ENCODE measurements at regions not wholly inside any gene's neighbourhood (a gene's known extent, or its start where the extent isn't known, plus 50 kb on each side); places are given as distances from the start of the nearest gene placed in this dataset.
"Not testable (repeated sequence)": the region's sequence is repeated elsewhere in the genome, so short reads cannot be mapped to it uniquely, and the experiment has no call there.

DNA sequence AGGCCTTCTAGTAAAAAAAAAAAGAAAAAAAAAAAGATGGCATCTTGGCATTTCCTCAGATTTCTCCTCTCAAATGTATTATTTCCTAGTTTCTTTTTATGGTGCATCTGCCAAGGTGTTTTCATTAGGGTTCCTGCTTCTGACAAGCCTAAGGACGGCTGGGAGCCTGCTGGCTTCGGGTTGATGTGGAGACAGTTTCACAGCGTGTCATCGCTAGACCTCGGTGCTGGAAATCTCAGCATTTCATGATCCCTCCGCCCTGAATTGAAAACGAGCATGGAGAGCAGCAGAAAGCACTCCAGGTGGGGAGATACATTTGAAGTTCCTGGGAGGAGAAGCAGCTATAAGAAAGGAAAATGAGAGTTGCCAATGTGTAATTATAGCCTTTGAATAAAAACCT is 283.9 kb upstream of the CNTN5 start:
- H3K27me3 ChIP-seq (replicated peaks; ENCODE audit: insufficient read depth, low read depth, low read length, poor library complexity), result no peaks in the 10 kb centered on the region
- intact Hi-C loops (cut with micrococcal nuclease; ENCODE audit: unreplicated experiment), result no loop called here
- H3K9me3 ChIP-seq (ENCODE audit: low read depth, low read length, poor library complexity, severe bottlenecking), result peaks cover 9% of the 10 kb centered on the region
- no peak overlapping the region for H3K4me3 ChIP-seq (ENCODE audit: low read depth, low read length, poor library complexity, severe bottlenecking)
- H3K27ac ChIP-seq (ENCODE audit: low read depth, low read length, poor library complexity, severe bottlenecking), result no peak overlapping the region
- H3K36me3 ChIP-seq (ENCODE audit: insufficient read depth, low read length, poor library complexity, severe bottlenecking), result no peaks in the 10 kb centered on the region
- no peaks in the 10 kb centered on the region for H3K4me1 ChIP-seq (ENCODE audit: insufficient read depth, low read length, poor library complexity, severe bottlenecking)
- no TSS peak for BruUV-seq (replicated peaks)
- no peak for TF ChIP-seq CTCF (conservative IDR thresholded peaks at IDR 0.05; ENCODE audit: low read depth, low read length)
- no peak for TF ChIP-seq EZH2 (IDR thresholded peaks at IDR 0.05; ENCODE audit: borderline replicate concordance, low read depth, low read length, poor library complexity, severe bottlenecking)
- DNase-seq (ENCODE audit: low spot score), result no peak
- CTCF ChIA-PET, result no interaction called here
- POLR2A ChIA-PET (ENCODE audit: low non-redundant PET), result no interaction called here

DNA sequence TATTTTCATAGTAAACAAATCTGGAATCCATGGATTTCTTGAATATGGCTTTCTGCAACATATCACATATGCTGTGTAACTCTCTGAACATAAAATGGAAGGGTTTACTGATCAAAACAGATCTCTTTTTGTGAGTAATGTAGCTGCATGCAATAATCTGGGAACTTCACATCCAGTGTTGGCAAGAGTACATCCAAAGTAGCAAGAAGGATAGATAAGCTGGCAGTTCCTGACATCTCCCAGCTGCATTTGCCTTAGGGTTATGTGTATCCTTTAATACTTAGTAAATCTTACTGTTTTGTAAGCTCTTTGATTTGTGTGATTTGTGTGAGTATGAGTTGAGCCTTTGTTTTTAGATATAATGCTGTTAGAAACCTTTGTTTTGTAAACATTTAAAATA is 280.4 kb upstream of the CNTN5 start:
- no peak for DNase-seq (ENCODE audit: low spot score)
- peaks cover 13% of the 10 kb centered on the region for H3K9me3 ChIP-seq (ENCODE audit: low read depth, low read length, poor library complexity, severe bottlenecking)
- H3K27me3 ChIP-seq (replicated peaks; ENCODE audit: insufficient read depth, low read depth, low read length, poor library complexity), result no peaks in the 10 kb centered on the region
- intact Hi-C loops (cut with micrococcal nuclease; ENCODE audit: unreplicated experiment), result no loop called here
- TF ChIP-seq CTCF (conservative IDR thresholded peaks at IDR 0.05; ENCODE audit: low read depth, low read length), result no peak
- no peak for TF ChIP-seq EZH2 (IDR thresholded peaks at IDR 0.05; ENCODE audit: borderline replicate concordance, low read depth, low read length, poor library complexity, severe bottlenecking)
- no peak overlapping the region for H3K4me3 ChIP-seq (ENCODE audit: low read depth, low read length, poor library complexity, severe bottlenecking)
- no peak overlapping the region for H3K27ac ChIP-seq (ENCODE audit: low read depth, low read length, poor library complexity, severe bottlenecking)
- CTCF ChIA-PET, result no interaction called here
- no peaks in the 10 kb centered on the region for H3K4me1 ChIP-seq (ENCODE audit: insufficient read depth, low read length, poor library complexity, severe bottlenecking)
- POLR2A ChIA-PET (ENCODE audit: low non-redundant PET), result no interaction called here
- no peaks in the 10 kb centered on the region for H3K36me3 ChIP-seq (ENCODE audit: insufficient read depth, low read length, poor library complexity, severe bottlenecking)
- BruUV-seq (replicated peaks), result no TSS peak

DNA sequence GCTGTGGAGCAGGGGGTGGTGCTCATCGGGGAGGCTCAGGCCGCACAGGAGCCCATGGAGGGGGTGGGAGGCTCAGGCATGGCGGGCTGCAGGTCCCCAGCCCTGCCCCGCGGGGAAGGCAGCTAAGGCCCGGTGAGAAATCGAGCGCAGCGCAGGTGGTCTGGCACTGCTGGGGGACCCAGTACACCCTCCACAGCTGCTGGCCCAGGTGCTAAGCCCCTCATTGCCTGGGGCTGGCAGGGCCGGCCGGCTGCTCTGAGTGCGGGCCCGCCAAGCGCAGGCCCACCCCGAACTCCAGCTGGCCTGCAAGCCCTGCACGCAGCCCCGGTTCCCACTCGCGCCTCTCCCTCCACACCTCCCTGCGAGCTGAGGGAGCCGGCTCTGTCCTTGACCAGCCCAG is 257.3 kb upstream of the CNTN5 start:
- H3K4me3 ChIP-seq (ENCODE audit: low read depth, low read length, poor library complexity, severe bottlenecking); CTCF ChIA-PET; intact Hi-C loops (cut with micrococcal nuclease; ENCODE audit: unreplicated experiment); H3K4me1 ChIP-seq (ENCODE audit: insufficient read depth, low read length, poor library complexity, severe bottlenecking); H3K36me3 ChIP-seq (ENCODE audit: insufficient read depth, low read length, poor library complexity, severe bottlenecking); BruUV-seq (replicated peaks); H3K27ac ChIP-seq (ENCODE audit: low read depth, low read length, poor library complexity, severe bottlenecking); DNase-seq (ENCODE audit: low spot score); POLR2A ChIA-PET (ENCODE audit: low non-redundant PET); H3K27me3 ChIP-seq (replicated peaks; ENCODE audit: insufficient read depth, low read depth, low read length, poor library complexity): not testable (repeated sequence)
- peaks cover 19% of the 10 kb centered on the region for H3K9me3 ChIP-seq (ENCODE audit: low read depth, low read length, poor library complexity, severe bottlenecking)

- CTCF ChIA-PET, result no interaction called here
- Histone ChIP-seq H3K9me3 (ENCODE audit: low read depth, low read length, poor library complexity, severe bottlenecking) (peaks cover 8% of the 10 kb centered on the region), H3K36me3 (ENCODE audit: insufficient read depth, low read length, poor library complexity, severe bottlenecking) (no peaks in the 10 kb centered on the region), H3K27me3 (replicated peaks; ENCODE audit: insufficient read depth, low read depth, low read length, poor library complexity) (no peaks in the 10 kb centered on the region), H3K4me1 (ENCODE audit: insufficient read depth, low read length, poor library complexity, severe bottlenecking) (no peaks in the 10 kb centered on the region), H3K4me3 (ENCODE audit: low read depth, low read length, poor library complexity, severe bottlenecking) (no peak overlapping the region), H3K27ac (ENCODE audit: low read depth, low read length, poor library complexity, severe bottlenecking) (no peak overlapping the region)
- BruUV-seq (replicated peaks), result no TSS peak
- no peak for DNase-seq (ENCODE audit: low spot score)
- intact Hi-C loops (cut with micrococcal nuclease; ENCODE audit: unreplicated experiment), result no loop called here
- POLR2A ChIA-PET (ENCODE audit: low non-redundant PET), result no interaction called here
- TF ChIP-seq CTCF (conservative IDR thresholded peaks at IDR 0.05; ENCODE audit: low read depth, low read length), result no peak
- TF ChIP-seq EZH2 (IDR thresholded peaks at IDR 0.05; ENCODE audit: borderline replicate concordance, low read depth, low read length, poor library complexity, severe bottlenecking), result no peak
Measured at GRCh38 chr11:98766903-98767302, 253.8 kb upstream of the CNTN5 start.

DNA sequence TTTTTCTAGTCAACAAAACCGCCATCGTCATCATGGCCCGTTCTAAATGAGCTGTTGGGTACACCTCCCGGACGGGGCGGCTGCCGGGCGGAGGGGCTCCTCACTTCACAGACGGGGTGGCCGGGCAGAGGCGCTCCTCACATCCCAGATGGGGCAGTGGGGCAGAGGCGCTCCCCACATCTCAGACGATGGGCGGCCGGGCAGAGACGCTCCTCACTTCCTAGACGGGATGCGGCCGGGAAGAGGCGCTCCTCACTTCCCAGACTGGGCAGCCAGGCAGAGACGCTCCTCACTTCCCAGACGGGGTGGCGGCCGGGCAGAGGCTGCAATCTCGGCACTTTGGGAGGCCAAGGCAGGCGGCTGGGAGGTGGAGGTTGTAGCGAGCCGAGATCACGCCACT is 250.7 kb upstream of the CNTN5 start:
- BruUV-seq (replicated peaks); POLR2A ChIA-PET (ENCODE audit: low non-redundant PET); H3K4me1 ChIP-seq (ENCODE audit: insufficient read depth, low read length, poor library complexity, severe bottlenecking); CTCF ChIA-PET; intact Hi-C loops (cut with micrococcal nuclease; ENCODE audit: unreplicated experiment); DNase-seq (ENCODE audit: low spot score); H3K27me3 ChIP-seq (replicated peaks; ENCODE audit: insufficient read depth, low read depth, low read length, poor library complexity); H3K27ac ChIP-seq (ENCODE audit: low read depth, low read length, poor library complexity, severe bottlenecking); H3K36me3 ChIP-seq (ENCODE audit: insufficient read depth, low read length, poor library complexity, severe bottlenecking); H3K4me3 ChIP-seq (ENCODE audit: low read depth, low read length, poor library complexity, severe bottlenecking): not testable (repeated sequence)
- H3K9me3 ChIP-seq (ENCODE audit: low read depth, low read length, poor library complexity, severe bottlenecking), result peaks cover 19% of the 10 kb centered on the region

Data from A673 (cell line).